ENCODE measurements at regions not wholly inside any gene's neighbourhood (a gene's known extent, or its start where the extent isn't known, plus 50 kb on each side); places are given as distances from the start of the nearest gene placed in this dataset.

- TF ChIP-seq CTCF (IDR thresholded peaks at IDR 0.05; ENCODE audit: unreplicated experiment), result no peak
- Mint-ChIP-seq H3K9me3 (ENCODE audit: low read depth) (no peaks in the 10 kb centered on the region), H3K27me3 (no peaks in the 10 kb centered on the region), H3K27ac (no peak overlapping the region), H3K4me3 (ENCODE audit: low read depth) (no peak overlapping the region), H3K36me3 (ENCODE audit: insufficient read depth) (no peaks in the 10 kb centered on the region), H3K4me1 (ENCODE audit: low read depth) (no peaks in the 10 kb centered on the region)
- DNase-seq (ENCODE audit: low spot score, unreplicated experiment), result no peak
Measured at GRCh38 chr13:78709028-78709427, 50.1 kb upstream of the OBI1 start.

All from progenitor cell of endocrine pancreas (in vitro differentiated cells).